K562 (cell line): ENCODE measurements at regions not wholly inside any gene's neighbourhood (a gene's known extent, or its start where the extent isn't known, plus 50 kb on each side); places are given as distances from the start of the nearest gene placed in this dataset.

Source experiments
- CBFA2T2 ChIP-seq: fragments of 450-650 bp; conservative IDR thresholded peaks from 2 replicates; pipeline ENCODE4 v1.6.1; 2017; ENCODE audit warnings: mild to moderate bottlenecking
- CBFA2T3 ChIP-seq: fragments of 450-650 bp; IDR thresholded peaks from 2 replicates; pipeline ENCODE4 v1.6.1; 2017
- GATAD2B ChIP-seq: fragments of 450-650 bp; IDR thresholded peaks from 2 replicates; pipeline ENCODE4 v1.6.1; 2017; ENCODE audit warnings: mild to moderate bottlenecking, borderline replicate concordance
- RBM22 ChIP-seq: fragments of 200-400 bp; formaldehyde crosslinking; IDR thresholded peaks from 2 replicates; pipeline ENCODE4 v1.6.1; 2018; ENCODE audit warnings: low read length, low read depth; ENCODE audit not compliant: poor library complexity, severe bottlenecking
- STAT5A ChIP-seq: IDR thresholded peaks from 2 replicates; pipeline ENCODE4 v1.6.1; 2012; ENCODE audit warnings: low read length, inconsistent platforms, borderline replicate concordance
- TEAD2 ChIP-seq: fragments of 450-650 bp; IDR thresholded peaks from 2 replicates; pipeline ENCODE4 v1.6.1; 2016; ENCODE audit warnings: missing genetic modification characterization, control low read depth, missing compliant biosample characterization
- WHSC1 ChIP-seq: IDR thresholded peaks from one replicate; pipeline ENCODE4 v1.6.1; 2012; ENCODE audit warnings: low read length, control low read depth, inconsistent platforms
- XRCC5 ChIP-seq: fragments of 200-400 bp; formaldehyde crosslinking; IDR thresholded peaks from 2 replicates; pipeline ENCODE4 v1.6.1; 2017; ENCODE audit warnings: low read depth, mild to moderate bottlenecking, low read length
- ZNF197 ChIP-seq: fragments of 200-800 bp; sonication (Bioruptor generic); IDR thresholded peaks from 2 replicates; pipeline ENCODE4 v1.6.1; 2016; ENCODE audit warnings: low read depth, missing genetic modification characterization, missing compliant biosample characterization
- ZNF707 ChIP-seq: fragments of 250-450 bp; sonication (Bioruptor Pico); conservative IDR thresholded peaks from 2 replicates; pipeline ENCODE4 v1.8.0; 2022; ENCODE audit warnings: inconsistent platforms, mild to moderate bottlenecking, moderate library complexity
- TF ChIP-seq, protein P1 (sequence below), 2 experiments: IDR thresholded peaks in 1 of 2; conservative IDR thresholded peaks in 1 of 2; 2 replicates each; pipeline ENCODE4 v1.6.1; 2016; ENCODE audit warnings: low read depth in 2 of 2, mild to moderate bottlenecking in 1 of 2, missing compliant biosample characterization in 1 of 2, missing genetic modification characterization in 1 of 2, moderate library complexity in 1 of 2
- TF ChIP-seq, protein P2 (sequence below): sonication (generic); formaldehyde crosslinking; IDR thresholded peaks from 2 replicates; pipeline ENCODE4 v1.8.1; 2023; ENCODE audit warnings: mild to moderate bottlenecking, missing genetic modification reagents

DNA sequence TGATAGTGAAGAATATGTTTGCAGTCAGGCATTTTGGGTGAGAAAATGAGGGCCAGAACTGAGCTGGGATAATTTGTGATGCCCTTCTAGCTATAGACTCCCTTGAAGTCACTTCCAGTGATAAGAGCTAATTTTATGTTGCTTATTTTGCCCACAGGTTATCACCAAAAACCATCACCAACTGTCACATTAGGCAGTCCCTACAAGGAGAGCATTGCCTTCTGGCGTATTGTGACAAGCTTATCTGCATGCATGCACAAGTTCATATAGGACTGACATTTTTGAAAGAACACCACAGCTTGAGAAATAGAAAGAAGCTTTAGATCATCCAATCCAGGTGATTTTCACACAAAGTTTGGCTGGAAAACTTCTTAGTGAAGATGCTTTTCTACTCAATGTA, 735.3 kb upstream of the RAG2 start (continued):
- TF ChIP-seq, protein P1, sequence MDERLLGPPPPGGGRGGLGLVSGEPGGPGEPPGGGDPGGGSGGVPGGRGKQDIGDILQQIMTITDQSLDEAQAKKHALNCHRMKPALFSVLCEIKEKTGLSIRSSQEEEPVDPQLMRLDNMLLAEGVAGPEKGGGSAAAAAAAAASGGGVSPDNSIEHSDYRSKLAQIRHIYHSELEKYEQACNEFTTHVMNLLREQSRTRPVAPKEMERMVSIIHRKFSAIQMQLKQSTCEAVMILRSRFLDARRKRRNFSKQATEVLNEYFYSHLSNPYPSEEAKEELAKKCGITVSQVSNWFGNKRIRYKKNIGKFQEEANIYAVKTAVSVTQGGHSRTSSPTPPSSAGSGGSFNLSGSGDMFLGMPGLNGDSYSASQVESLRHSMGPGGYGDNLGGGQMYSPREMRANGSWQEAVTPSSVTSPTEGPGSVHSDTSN (CRISPR knock-in tag; IDR thresholded peaks at IDR 0.05; ENCODE audit: low read depth): no peak
- TF ChIP-seq, protein P1 (tag; conservative IDR thresholded peaks at IDR 0.05; ENCODE audit: low read depth): no peak
- TF ChIP-seq XRCC5: no peak
- TF ChIP-seq STAT5A: peak; percentile 21; the same call in 1 of the 2 replicates
- peak; percentile 73 for TF ChIP-seq CBFA2T3
- no peak for TF ChIP-seq ZNF197
- TF ChIP-seq CBFA2T2: peak; percentile 43
- TF ChIP-seq WHSC1: no peak
- no peak for TF ChIP-seq GATAD2B
- TF ChIP-seq, protein P2, sequence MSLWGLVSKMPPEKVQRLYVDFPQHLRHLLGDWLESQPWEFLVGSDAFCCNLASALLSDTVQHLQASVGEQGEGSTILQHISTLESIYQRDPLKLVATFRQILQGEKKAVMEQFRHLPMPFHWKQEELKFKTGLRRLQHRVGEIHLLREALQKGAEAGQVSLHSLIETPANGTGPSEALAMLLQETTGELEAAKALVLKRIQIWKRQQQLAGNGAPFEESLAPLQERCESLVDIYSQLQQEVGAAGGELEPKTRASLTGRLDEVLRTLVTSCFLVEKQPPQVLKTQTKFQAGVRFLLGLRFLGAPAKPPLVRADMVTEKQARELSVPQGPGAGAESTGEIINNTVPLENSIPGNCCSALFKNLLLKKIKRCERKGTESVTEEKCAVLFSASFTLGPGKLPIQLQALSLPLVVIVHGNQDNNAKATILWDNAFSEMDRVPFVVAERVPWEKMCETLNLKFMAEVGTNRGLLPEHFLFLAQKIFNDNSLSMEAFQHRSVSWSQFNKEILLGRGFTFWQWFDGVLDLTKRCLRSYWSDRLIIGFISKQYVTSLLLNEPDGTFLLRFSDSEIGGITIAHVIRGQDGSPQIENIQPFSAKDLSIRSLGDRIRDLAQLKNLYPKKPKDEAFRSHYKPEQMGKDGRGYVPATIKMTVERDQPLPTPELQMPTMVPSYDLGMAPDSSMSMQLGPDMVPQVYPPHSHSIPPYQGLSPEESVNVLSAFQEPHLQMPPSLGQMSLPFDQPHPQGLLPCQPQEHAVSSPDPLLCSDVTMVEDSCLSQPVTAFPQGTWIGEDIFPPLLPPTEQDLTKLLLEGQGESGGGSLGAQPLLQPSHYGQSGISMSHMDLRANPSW (CRISPR knock-in tag): no peak
- no peak for TF ChIP-seq RBM22
- no peak for TF ChIP-seq TEAD2 (tag)
- TF ChIP-seq ZNF707: no peak
- TF ChIP-seq, all 486 proteins: peak for 10
